HEK293T (cell line): ENCODE measurements at regions not wholly inside any gene's neighbourhood (a gene's known extent, or its start where the extent isn't known, plus 50 kb on each side); places are given as distances from the start of the nearest gene placed in this dataset.

Experiments used
- ARNT ChIP-seq: fragments of 450-650 bp; IDR thresholded peaks from 2 replicates; pipeline ENCODE4 v1.6.1; 2017; ENCODE audit warnings: mild to moderate bottlenecking
- BHLHE40 ChIP-seq: fragments of 450-650 bp; IDR thresholded peaks from 2 replicates; pipeline ENCODE4 v1.6.1; 2016; ENCODE audit warnings: mild to moderate bottlenecking, moderate library complexity, borderline replicate concordance
- CTBP1 ChIP-seq: fragments of 450-650 bp; IDR thresholded peaks from 2 replicates; pipeline ENCODE4 v1.6.1; 2016; ENCODE audit warnings: borderline replicate concordance
- ELF4 ChIP-seq: fragments of 450-650 bp; IDR thresholded peaks from 2 replicates; pipeline ENCODE4 v1.6.1; 2017; ENCODE audit warnings: antibody characterized with exemption
- FOXM1 ChIP-seq: fragments of 450-650 bp; IDR thresholded peaks from 2 replicates; pipeline ENCODE4 v1.6.1; 2017; ENCODE audit warnings: mild to moderate bottlenecking, borderline replicate concordance
- HDGF ChIP-seq: fragments of 450-650 bp; IDR thresholded peaks from 2 replicates; pipeline ENCODE4 v1.6.1; 2017; ENCODE audit warnings: antibody characterized with exemption, borderline replicate concordance
- L3MBTL2 ChIP-seq: fragments of 450-650 bp; conservative IDR thresholded peaks from 2 replicates; pipeline ENCODE4 v1.6.1; 2016; ENCODE audit warnings: mild to moderate bottlenecking
- SP1 ChIP-seq: fragments of 450-650 bp; IDR thresholded peaks from 2 replicates; pipeline ENCODE4 v1.6.1; 2017
- SUZ12 ChIP-seq: fragments of 450-650 bp; IDR thresholded peaks from 2 replicates; pipeline ENCODE4 v1.6.1; 2016; ENCODE audit warnings: mild to moderate bottlenecking
- ZNF384 ChIP-seq: fragments of 450-650 bp; IDR thresholded peaks from 2 replicates; pipeline ENCODE4 v1.6.1; 2016

DNA sequence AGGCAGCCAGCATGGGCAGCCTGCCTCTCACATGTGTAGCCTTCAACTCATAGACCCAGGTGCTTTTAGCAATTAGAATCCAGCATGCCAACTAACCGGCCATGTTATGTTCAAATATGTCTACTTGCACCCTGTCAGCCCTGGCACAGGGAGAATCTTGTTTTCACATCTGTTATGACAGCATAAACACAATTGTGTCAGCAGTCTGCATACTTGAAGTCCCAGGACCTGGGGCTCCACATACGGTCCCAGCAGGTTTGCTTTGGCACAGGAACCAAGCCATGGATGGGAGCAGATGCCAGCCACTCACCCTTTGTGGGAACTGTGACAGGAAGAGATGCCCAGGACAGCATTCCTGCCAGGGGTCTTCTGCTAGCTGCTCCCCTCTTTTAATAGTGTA lies 67.2 kb upstream of the SYNDIG1 start:
- TF ChIP-seq BHLHE40: no peak
- TF ChIP-seq HDGF: no peak
- TF ChIP-seq ZNF384: no peak
- TF ChIP-seq ARNT: no peak
- TF ChIP-seq CTBP1: no peak
- no peak for TF ChIP-seq FOXM1
- no peak for TF ChIP-seq ELF4
- no peak for TF ChIP-seq SP1
- TF ChIP-seq L3MBTL2: no peak
- TF ChIP-seq SUZ12: no peak
